GM23338 (cell line): ENCODE measurements at regions not wholly inside any gene's neighbourhood (a gene's known extent, or its start where the extent isn't known, plus 50 kb on each side); places are given as distances from the start of the nearest gene placed in this dataset.

Experiments used
- ATAC-seq: fragments of 200-7000 bp; cut with Tn5 transposase; 3 replicates; pipeline ENCODE4 v1.9.1; 2020
- DNase-seq: peaks from one replicate; pipeline ENCODE4 v3.0.0-alpha.2; 2015; ENCODE audit warnings: low spot score
- H2AFZ ChIP-seq: fragments of 200-600 bp; sonication (generic); 2 replicates; pipeline ENCODE4 v1.8.0; 2016; ENCODE audit warnings: antibody characterized with exemption, mild to moderate bottlenecking, moderate library complexity
- H3F3A ChIP-seq: fragments of 200-600 bp; sonication (generic); replicated peaks from 2 replicates; pipeline ENCODE4 v1.8.0; 2017; ENCODE audit warnings: antibody characterized with exemption, mixed run types, low read depth
- H3K27ac ChIP-seq: fragments of 200-600 bp; sonication (generic); 2 replicates; pipeline ENCODE4 v1.6.1; 2016; ENCODE audit warnings: low read depth
- H3K27me3 ChIP-seq: fragments of 200-600 bp; sonication (generic); 2 replicates; pipeline ENCODE4 v1.8.0; 2016; ENCODE audit warnings: mild to moderate bottlenecking, mixed run types, moderate library complexity; ENCODE audit not compliant: insufficient read depth
- H3K36me3 ChIP-seq: fragments of 200-600 bp; sonication (generic); 2 replicates; pipeline ENCODE4 v1.8.0; 2016; ENCODE audit warnings: mild to moderate bottlenecking; ENCODE audit not compliant: insufficient read depth
- H3K4me1 ChIP-seq: fragments of 200-600 bp; sonication (generic); 2 replicates; pipeline ENCODE4 v1.8.0; 2016; ENCODE audit warnings: mild to moderate bottlenecking, moderate library complexity; ENCODE audit not compliant: insufficient read depth
- H3K4me2 ChIP-seq: fragments of 200-600 bp; sonication (generic); 2 replicates; pipeline ENCODE4 v1.7.1; 2017; ENCODE audit warnings: mixed run types
- H3K4me3 ChIP-seq: fragments of 200-600 bp; sonication (generic); 2 replicates; pipeline ENCODE4 v1.6.1; 2016; ENCODE audit warnings: mixed run types
- H3K79me2 ChIP-seq: fragments of 200-600 bp; sonication (generic); replicated peaks from 2 replicates; pipeline ENCODE4 v1.8.0; 2017; ENCODE audit warnings: mild to moderate bottlenecking; ENCODE audit not compliant: insufficient read depth
- H3K9me2 ChIP-seq: fragments of 200-600 bp; sonication (generic); 2 replicates; pipeline ENCODE4 v1.8.0; 2017; ENCODE audit not compliant: insufficient read depth
- H4K20me1 ChIP-seq: fragments of 200-600 bp; sonication (generic); replicated peaks from 2 replicates; pipeline ENCODE4 v1.8.0; 2017; ENCODE audit warnings: mild to moderate bottlenecking; ENCODE audit not compliant: insufficient read depth
- H3K27ac Mint-ChIP-seq: 2 replicates; pipeline ENCODE4 v1.8.0; 2020; ENCODE audit warnings: inconsistent platforms, mild to moderate bottlenecking, moderate library complexity, mixed read lengths
- H3K27me3 Mint-ChIP-seq: 3 replicates; pipeline ENCODE4 v1.8.0; 2022; ENCODE audit warnings: low read depth, mild to moderate bottlenecking, moderate library complexity, mixed read lengths, inconsistent platforms; ENCODE audit not compliant: insufficient read depth, poor library complexity
- H3K36me3 Mint-ChIP-seq: 3 replicates; pipeline ENCODE4 v1.8.0; 2021; ENCODE audit warnings: low read depth, mild to moderate bottlenecking, inconsistent platforms, moderate library complexity, mixed read lengths
- H3K4me1 Mint-ChIP-seq: 3 replicates; pipeline ENCODE4 v1.8.0; 2020; ENCODE audit warnings: mild to moderate bottlenecking, inconsistent platforms, mixed read lengths
- H3K4me3 Mint-ChIP-seq: 3 replicates; pipeline ENCODE4 v1.8.0; 2021; ENCODE audit warnings: moderate library complexity, mild to moderate bottlenecking, inconsistent platforms, mixed read lengths
- H3K9me3 Mint-ChIP-seq: 3 replicates; pipeline ENCODE4 v1.8.0; 2020; ENCODE audit warnings: moderate library complexity, mild to moderate bottlenecking, inconsistent platforms, mixed read lengths
- CREB1 ChIP-seq: fragments of 250-450 bp; sonication (Bioruptor Pico); IDR thresholded peaks from 2 replicates; pipeline ENCODE4 v1.5.0; 2020; ENCODE audit warnings: low read depth, mild to moderate bottlenecking, moderate library complexity
- CTCF ChIP-seq, 2 experiments: fragments of 200-600 bp in 1 of 2; sonication (generic) in 1 of 2; conservative IDR thresholded peaks; 2 replicates each; pipeline versions ENCODE4 v1.5.1 to v1.6.1; 2016 to 2017; ENCODE audit warnings: antibody characterized with exemption in 2 of 2, low read depth in 2 of 2, mild to moderate bottlenecking in 2 of 2, moderate library complexity in 1 of 2
- ETS1 ChIP-seq: IDR thresholded peaks from 2 replicates; pipeline ENCODE4 v1.6.1; 2016; ENCODE audit warnings: antibody characterized with exemption
- EZH2 ChIP-seq: fragments of 200-600 bp; sonication (generic); IDR thresholded peaks from one replicate; pipeline ENCODE4 v1.8.0; 2017; ENCODE audit warnings: antibody characterized with exemption, mild to moderate bottlenecking, low read depth; ENCODE audit not compliant: unreplicated experiment
- EZH2phosphoT487 ChIP-seq: fragments of 200-600 bp; sonication (generic); IDR thresholded peaks from one replicate; pipeline ENCODE4 v1.8.1; 2018; ENCODE audit warnings: antibody characterized with exemption; ENCODE audit not compliant: unreplicated experiment
- JUNB ChIP-seq: IDR thresholded peaks from one replicate; pipeline ENCODE4 v1.6.1; 2016; ENCODE audit warnings: antibody characterized with exemption; ENCODE audit not compliant: unreplicated experiment
- NANOG ChIP-seq: IDR thresholded peaks from 2 replicates; pipeline ENCODE4 v1.6.1; 2016; ENCODE audit warnings: antibody characterized with exemption, borderline replicate concordance
- POLR2AphosphoS5 ChIP-seq: IDR thresholded peaks from 2 replicates; pipeline ENCODE4 v1.6.1; 2016; ENCODE audit warnings: antibody characterized with exemption, low read depth
- REST ChIP-seq: IDR thresholded peaks from one replicate; pipeline ENCODE4 v1.6.1; 2018; ENCODE audit warnings: antibody characterized with exemption; ENCODE audit not compliant: unreplicated experiment
- STAT1 ChIP-seq: IDR thresholded peaks from one replicate; pipeline ENCODE4 v1.6.1; 2016; ENCODE audit warnings: antibody characterized with exemption; ENCODE audit not compliant: unreplicated experiment
- ZNF114 ChIP-seq: fragments of 250-450 bp; sonication (Bioruptor Pico); IDR thresholded peaks from 2 replicates; pipeline ENCODE4 v1.5.0; 2020; ENCODE audit warnings: mild to moderate bottlenecking, moderate library complexity
- ZNF331 ChIP-seq: fragments of 250-450 bp; sonication (Bioruptor Pico); IDR thresholded peaks from 2 replicates; pipeline ENCODE4 v1.5.0; 2020; ENCODE audit warnings: low read depth, mild to moderate bottlenecking, moderate library complexity
- ZNF462 ChIP-seq: fragments of 250-450 bp; sonication (Bioruptor Pico); IDR thresholded peaks from 2 replicates; pipeline ENCODE4 v1.5.0; 2020; ENCODE audit warnings: mild to moderate bottlenecking, moderate library complexity

GRCh38 chr15:53414167-53414566, 345.3 kb downstream of the WDR72 start:
- no peak overlapping the region for H3K4me3 ChIP-seq
- H3K9me2 ChIP-seq = no peaks in the 10 kb centered on the region
- no peaks in the 10 kb centered on the region for H3K4me1 ChIP-seq
- H3K9me3 Mint-ChIP-seq = no peaks in the 10 kb centered on the region
- H3K36me3 Mint-ChIP-seq = no peaks in the 10 kb centered on the region
- no peak overlapping the region for H3K4me3 Mint-ChIP-seq
- H3K27me3 Mint-ChIP-seq = no peaks in the 10 kb centered on the region
- no peak overlapping the region for H3K27ac Mint-ChIP-seq
- no peak overlapping the region for H2AFZ ChIP-seq
- no peaks in the 10 kb centered on the region for H4K20me1 ChIP-seq
- no peaks in the 10 kb centered on the region for H3K4me1 Mint-ChIP-seq
- no peaks in the 10 kb centered on the region for H3K27me3 ChIP-seq
- no peak overlapping the region for H3K27ac ChIP-seq
- no peak overlapping the region for H3K4me2 ChIP-seq
- H3K36me3 ChIP-seq = no peaks in the 10 kb centered on the region
- H3K79me2 ChIP-seq = no peaks in the 10 kb centered on the region
- H3F3A ChIP-seq = no peaks in the 10 kb centered on the region
- ATAC-seq = no peak
- TF ChIP-seq POLR2AphosphoS5 (no peak), CTCF (conservative IDR thresholded peaks at IDR 0.05; ENCODE audit: low read depth in 2 of 2) (no peak), ZNF331 (CRISPR knock-in tag) (no peak), JUNB (no peak), REST (no peak), STAT1 (no peak), EZH2 (no peak), NANOG (no peak), ZNF462 (CRISPR knock-in tag) (no peak), CREB1 (CRISPR knock-in tag) (no peak), ETS1 (no peak), ZNF114 (CRISPR knock-in tag) (no peak), EZH2phosphoT487 (no peak)
- DNase-seq = no peak
